GM18909 (cell line): ENCODE measurements at regions not wholly inside any gene's neighbourhood (a gene's known extent, or its start where the extent isn't known, plus 50 kb on each side); places are given as distances from the start of the nearest gene placed in this dataset.

ENCODE experiments used
- ATAC-seq: cut with Tn5 transposase; IDR thresholded peaks from one replicate; pipeline ENCODE4 v1.9.1; 2021; ENCODE audit warnings: mild to moderate bottlenecking; ENCODE audit not compliant: unreplicated experiment, poor library complexity

GRCh38 chr2:136226903-136227302 is 109.0 kb upstream of the CXCR4 start:
- no peak for ATAC-seq

GRCh38 chr2:136225950-136226835 is 108.2 kb upstream of the CXCR4 start:
- ATAC-seq, result peak; percentile 68

- ATAC-seq, result no peak
Measured at GRCh38 chr2:136223274-136223673, 105.3 kb upstream of the CXCR4 start.

- no peak for ATAC-seq
Measured at GRCh38 chr2:136222862-136223261, 104.9 kb upstream of the CXCR4 start.

- ATAC-seq, result no peak
Measured at GRCh38 chr2:136221026-136221425, 103.1 kb upstream of the CXCR4 start.

GRCh38 chr2:136219963-136220362 is 102.0 kb upstream of the CXCR4 start:
- ATAC-seq, result no peak

- ATAC-seq, result no peak
Measured at GRCh38 chr2:136219341-136219740, 101.4 kb upstream of the CXCR4 start.

GRCh38 chr2:136217996-136218395 is 100.0 kb upstream of the CXCR4 start:
- peak; percentile 53 for ATAC-seq

- ATAC-seq, result no peak
Measured at GRCh38 chr2:136215908-136216472, 98.0 kb upstream of the CXCR4 start.

- no peak for ATAC-seq
Measured at GRCh38 chr2:136215449-136215848, 97.5 kb upstream of the CXCR4 start.

- peak; percentile 32 for ATAC-seq
Measured at GRCh38 chr2:136214307-136215200, 96.6 kb upstream of the CXCR4 start.

GRCh38 chr2:136213836-136214235 is 95.9 kb upstream of the CXCR4 start:
- ATAC-seq, result no peak

GRCh38 chr2:136212426-136213378 is 94.8 kb upstream of the CXCR4 start:
- ATAC-seq, result peak; percentile 76

GRCh38 chr2:136211701-136212100 is 93.8 kb upstream of the CXCR4 start:
- ATAC-seq, result no peak

- no peak for ATAC-seq
Measured at GRCh38 chr2:136210822-136211221, 92.9 kb upstream of the CXCR4 start.

GRCh38 chr2:136210455-136210805 is 92.5 kb upstream of the CXCR4 start:
- no peak for ATAC-seq

- ATAC-seq, result no peak
Measured at GRCh38 chr2:136209561-136210454, 91.9 kb upstream of the CXCR4 start.

GRCh38 chr2:136208682-136209420 is 90.9 kb upstream of the CXCR4 start:
- ATAC-seq, result no peak
